ENCODE measurements at regions not wholly inside any gene's neighbourhood (a gene's known extent, or its start where the extent isn't known, plus 50 kb on each side); places are given as distances from the start of the nearest gene placed in this dataset.

DNA sequence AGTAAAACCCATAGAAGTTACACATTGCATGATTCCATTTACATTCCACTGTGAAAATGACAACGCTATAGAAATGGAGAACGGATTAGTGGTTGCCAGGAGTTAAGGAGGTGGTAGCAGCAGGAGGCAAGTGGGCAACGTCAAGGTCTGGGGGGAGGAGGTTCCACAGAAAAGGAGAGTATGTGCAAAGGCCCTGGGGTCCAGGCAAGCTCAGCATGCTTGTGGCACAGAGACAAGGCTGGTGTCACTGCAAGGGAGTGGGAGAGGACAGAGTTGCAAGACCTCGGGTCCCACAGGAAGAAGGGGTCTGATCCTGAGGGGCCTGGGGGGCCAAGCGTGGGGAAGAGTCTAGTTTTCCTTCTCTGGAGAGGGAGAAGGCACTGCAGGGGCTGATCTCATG, 240.8 kb downstream of the MN1 start:
- H3K4me1 ChIP-seq: no peaks in the 10 kb centered on the region
- TF ChIP-seq, protein P1, sequence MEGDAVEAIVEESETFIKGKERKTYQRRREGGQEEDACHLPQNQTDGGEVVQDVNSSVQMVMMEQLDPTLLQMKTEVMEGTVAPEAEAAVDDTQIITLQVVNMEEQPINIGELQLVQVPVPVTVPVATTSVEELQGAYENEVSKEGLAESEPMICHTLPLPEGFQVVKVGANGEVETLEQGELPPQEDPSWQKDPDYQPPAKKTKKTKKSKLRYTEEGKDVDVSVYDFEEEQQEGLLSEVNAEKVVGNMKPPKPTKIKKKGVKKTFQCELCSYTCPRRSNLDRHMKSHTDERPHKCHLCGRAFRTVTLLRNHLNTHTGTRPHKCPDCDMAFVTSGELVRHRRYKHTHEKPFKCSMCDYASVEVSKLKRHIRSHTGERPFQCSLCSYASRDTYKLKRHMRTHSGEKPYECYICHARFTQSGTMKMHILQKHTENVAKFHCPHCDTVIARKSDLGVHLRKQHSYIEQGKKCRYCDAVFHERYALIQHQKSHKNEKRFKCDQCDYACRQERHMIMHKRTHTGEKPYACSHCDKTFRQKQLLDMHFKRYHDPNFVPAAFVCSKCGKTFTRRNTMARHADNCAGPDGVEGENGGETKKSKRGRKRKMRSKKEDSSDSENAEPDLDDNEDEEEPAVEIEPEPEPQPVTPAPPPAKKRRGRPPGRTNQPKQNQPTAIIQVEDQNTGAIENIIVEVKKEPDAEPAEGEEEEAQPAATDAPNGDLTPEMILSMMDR (IDR thresholded peaks at IDR 0.05): no peak
- ATAC-seq (no peak), DNase-seq (no peak)
- no peak overlapping the region for H3K27ac ChIP-seq
- H3K9me3 ChIP-seq: no peaks in the 10 kb centered on the region
- H3K27me3 ChIP-seq: no peaks in the 10 kb centered on the region
- intact Hi-C loops (cut with DNase I): no loop called here
- H3K4me3 ChIP-seq: no peak overlapping the region
- no peaks in the 10 kb centered on the region for H3K36me3 ChIP-seq

DNA sequence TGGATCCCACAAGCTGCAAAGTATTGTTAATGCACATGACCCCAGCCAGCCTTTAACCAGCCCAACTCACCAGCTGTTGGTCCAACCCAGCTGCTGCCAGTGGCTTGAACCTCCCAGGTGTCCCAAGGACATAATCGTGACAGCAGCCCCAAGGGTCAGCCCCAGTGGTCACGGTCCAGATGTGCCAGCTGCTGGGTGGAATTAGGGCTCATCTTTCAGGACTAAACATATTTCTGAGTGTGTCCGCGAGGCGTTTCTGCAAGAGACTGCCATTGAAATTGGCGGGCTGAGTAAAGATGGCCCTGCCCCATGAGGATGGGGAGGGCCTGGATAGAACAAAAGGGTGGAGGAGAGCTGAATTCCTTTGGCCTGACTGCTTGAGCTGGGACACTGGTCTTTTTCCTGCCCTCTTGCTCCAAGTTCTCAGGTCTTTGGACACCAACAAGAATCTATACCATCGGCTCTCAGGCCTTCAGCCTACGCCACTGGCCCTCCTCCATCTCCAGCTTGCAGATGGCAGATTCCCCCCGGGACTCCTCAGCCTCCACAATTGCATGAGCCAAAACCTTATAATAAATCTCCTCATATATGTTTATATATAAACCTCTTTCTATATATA, 240.2 kb downstream of the MN1 start:
- Histone ChIP-seq H3K27me3 (no peaks in the 10 kb centered on the region), H3K36me3 (no peaks in the 10 kb centered on the region), H3K4me3 (no peak overlapping the region), H3K27ac (no peak overlapping the region), H3K4me1 (no peaks in the 10 kb centered on the region), H3K9me3 (no peaks in the 10 kb centered on the region)
- TF ChIP-seq, protein P1 (IDR thresholded peaks at IDR 0.05): no peak
- DNase-seq (no peak), ATAC-seq (no peak)
- intact Hi-C loops (cut with DNase I): no loop called here

DNA sequence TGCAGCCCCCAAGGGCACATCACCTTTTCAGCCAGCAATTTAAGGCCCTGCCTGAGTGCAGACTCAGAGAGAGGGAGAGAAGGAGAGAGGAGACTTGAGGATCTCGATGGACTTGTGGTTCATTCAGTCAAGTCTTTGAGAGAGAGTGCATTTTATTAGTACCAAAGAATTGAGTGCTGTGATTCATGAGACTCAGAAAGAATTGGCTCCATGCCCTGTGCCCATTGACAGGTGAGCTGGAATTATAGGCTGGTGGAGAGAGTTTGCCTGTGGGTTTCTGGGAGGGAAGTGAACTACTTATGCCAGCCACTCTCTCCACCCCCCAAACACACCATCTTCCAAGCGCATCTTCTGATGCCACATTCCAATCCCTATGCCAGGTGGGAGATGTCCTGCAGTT, 236.8 kb downstream of the MN1 start:
- ATAC-seq: no peak

DNA sequence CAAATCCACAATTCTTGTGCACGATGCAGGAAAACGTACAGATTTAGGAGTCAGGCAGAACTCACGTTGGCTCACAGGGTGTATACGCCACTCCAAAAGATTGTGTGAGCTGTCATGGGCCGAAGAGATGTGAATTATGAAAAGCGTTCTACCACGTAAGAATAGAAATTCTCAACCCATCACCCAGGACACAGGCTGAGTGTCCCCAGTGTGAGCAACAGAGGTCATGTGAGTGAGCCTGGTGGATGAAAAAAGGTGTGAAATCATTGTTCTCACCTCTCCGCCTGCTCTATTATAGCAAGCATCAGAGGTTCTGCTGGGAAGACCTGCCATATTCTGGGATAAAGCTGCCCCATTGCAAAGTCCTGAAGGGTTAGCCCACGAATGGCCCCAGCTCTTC, 235.0 kb downstream of the MN1 start:
- no peak overlapping the region for H3K4me3 ChIP-seq
- TF ChIP-seq, protein P1 (IDR thresholded peaks at IDR 0.05): no peak
- H3K36me3 ChIP-seq: no peaks in the 10 kb centered on the region
- no peak overlapping the region for H3K27ac ChIP-seq
- DNase-seq (no peak), ATAC-seq (no peak)
- intact Hi-C loops (cut with DNase I): no loop called here
- H3K9me3 ChIP-seq: no peaks in the 10 kb centered on the region
- no peaks in the 10 kb centered on the region for H3K27me3 ChIP-seq
- no peaks in the 10 kb centered on the region for H3K4me1 ChIP-seq

More for the DNA sequence above, 236.8 kb downstream of the MN1 start:
- DNase-seq: no peak
- H3K36me3 ChIP-seq: no peaks in the 10 kb centered on the region
- H3K4me3 ChIP-seq: no peak overlapping the region
- H3K4me1 ChIP-seq: no peaks in the 10 kb centered on the region
- no peaks in the 10 kb centered on the region for H3K9me3 ChIP-seq
- no peaks in the 10 kb centered on the region for H3K27me3 ChIP-seq
- H3K27ac ChIP-seq: no peak overlapping the region
- TF ChIP-seq, protein P1 (IDR thresholded peaks at IDR 0.05): no peak
- intact Hi-C loops (cut with DNase I): no loop called here

DNA sequence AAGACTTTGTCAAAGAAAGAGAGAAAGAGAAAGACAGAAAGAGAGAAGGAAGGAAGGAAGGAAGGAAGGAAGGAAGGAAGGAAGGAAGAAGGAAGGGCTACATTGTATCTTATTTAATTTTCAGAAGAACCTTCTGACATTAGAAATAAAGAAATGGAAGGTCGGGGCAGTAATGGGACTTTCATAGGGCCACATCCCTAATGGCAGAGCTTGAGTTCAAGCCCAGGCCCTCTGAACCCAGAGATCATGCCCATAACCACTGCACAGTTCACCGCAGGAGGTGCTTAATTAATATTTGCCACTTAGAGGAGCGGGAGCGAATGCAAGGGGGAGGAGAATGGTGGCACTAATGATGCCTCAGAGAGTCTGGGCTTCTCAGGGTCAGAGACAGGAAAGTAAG, 233.3 kb downstream of the MN1 start:
- Histone ChIP-seq H3K27me3 (peaks cover 6% of the 10 kb centered on the region), H3K27ac (no peak overlapping the region), H3K4me1 (no peaks in the 10 kb centered on the region), H3K9me3 (no peaks in the 10 kb centered on the region), H3K4me3 (no peak overlapping the region), H3K36me3 (no peaks in the 10 kb centered on the region)
- DNase-seq (no peak), ATAC-seq (no peak)
- TF ChIP-seq, protein P1 (IDR thresholded peaks at IDR 0.05): no peak
- intact Hi-C loops (cut with DNase I): no loop called here
